ENCODE measurements at regions not wholly inside any gene's neighbourhood (a gene's known extent, or its start where the extent isn't known, plus 50 kb on each side); places are given as distances from the start of the nearest gene placed in this dataset.

- Mint-ChIP-seq H3K9me3 (no peaks in the 10 kb centered on the region), H3K27me3 (ENCODE audit: low read depth) (no peaks in the 10 kb centered on the region), H3K4me1 (ENCODE audit: low read depth) (peaks cover 5% of the 10 kb centered on the region), H3K4me3 (no peak overlapping the region), H3K36me3 (ENCODE audit: insufficient read depth) (no peaks in the 10 kb centered on the region)
- DNase-seq (no peak), ATAC-seq (no peak)
Measured at GRCh38 chr11:19661827-19662226, 50.8 kb upstream of the NAV2 start.

GRCh38 chr11:19660076-19660475 lies 52.6 kb upstream of the NAV2 start:
- Mint-ChIP-seq H3K27me3 (ENCODE audit: low read depth) (no peaks in the 10 kb centered on the region), H3K9me3 (no peaks in the 10 kb centered on the region), H3K4me3 (no peak overlapping the region), H3K4me1 (ENCODE audit: low read depth) (peaks cover 5% of the 10 kb centered on the region), H3K36me3 (ENCODE audit: insufficient read depth) (no peaks in the 10 kb centered on the region)
- ATAC-seq (peak; percentile 18 to 50), DNase-seq (no peak)

- Mint-ChIP-seq H3K27me3 (ENCODE audit: low read depth) (no peaks in the 10 kb centered on the region), H3K4me1 (ENCODE audit: low read depth) (peaks cover 5% of the 10 kb centered on the region), H3K9me3 (no peaks in the 10 kb centered on the region), H3K36me3 (ENCODE audit: insufficient read depth) (no peaks in the 10 kb centered on the region), H3K4me3 (no peak overlapping the region)
- DNase-seq (no peak), ATAC-seq (no peak)
Measured at GRCh38 chr11:19659529-19659928, 53.1 kb upstream of the NAV2 start.

- no peak for ATAC-seq
- no peak overlapping the region for H3K4me3 Mint-ChIP-seq
Measured at GRCh38 chr11:19658344-19658743, 54.3 kb upstream of the NAV2 start.

GRCh38 chr11:19656140-19656541 lies 56.5 kb upstream of the NAV2 start:
- Mint-ChIP-seq H3K36me3 (ENCODE audit: insufficient read depth) (no peaks in the 10 kb centered on the region), H3K4me3 (no peak overlapping the region), H3K27me3 (ENCODE audit: low read depth) (no peaks in the 10 kb centered on the region), H3K4me1 (ENCODE audit: low read depth) (peaks cover 5% of the 10 kb centered on the region), H3K9me3 (no peaks in the 10 kb centered on the region)
- ATAC-seq (no peak), DNase-seq (no peak)

More at GRCh38 chr11:19658344-19658743, 54.3 kb upstream of the NAV2 start:
- H3K4me1 Mint-ChIP-seq (ENCODE audit: low read depth), result peaks cover 5% of the 10 kb centered on the region
- no peak for DNase-seq
- H3K27me3 Mint-ChIP-seq (ENCODE audit: low read depth), result no peaks in the 10 kb centered on the region
- H3K9me3 Mint-ChIP-seq, result no peaks in the 10 kb centered on the region
- no peaks in the 10 kb centered on the region for H3K36me3 Mint-ChIP-seq (ENCODE audit: insufficient read depth)

GRCh38 chr11:19652623-19653375 lies 59.8 kb upstream of the NAV2 start:
- no peaks in the 10 kb centered on the region for H3K27me3 Mint-ChIP-seq (ENCODE audit: low read depth)
- H3K36me3 Mint-ChIP-seq (ENCODE audit: insufficient read depth), result no peaks in the 10 kb centered on the region
- no peaks in the 10 kb centered on the region for H3K9me3 Mint-ChIP-seq
- no peaks in the 10 kb centered on the region for H3K4me1 Mint-ChIP-seq (ENCODE audit: low read depth)
- no peak for DNase-seq
- no peak for ATAC-seq
- no peak overlapping the region for H3K4me3 Mint-ChIP-seq

- H3K4me1 Mint-ChIP-seq (ENCODE audit: low read depth), result no peaks in the 10 kb centered on the region
- no peaks in the 10 kb centered on the region for H3K36me3 Mint-ChIP-seq (ENCODE audit: insufficient read depth)
- no peak for ATAC-seq
- H3K9me3 Mint-ChIP-seq, result no peaks in the 10 kb centered on the region
- H3K4me3 Mint-ChIP-seq, result no peak overlapping the region
- H3K27me3 Mint-ChIP-seq (ENCODE audit: low read depth), result peaks cover under 1% of the 10 kb centered on the region
- DNase-seq, result no peak
Measured at GRCh38 chr11:19651653-19652052, 61.0 kb upstream of the NAV2 start.

- no peak overlapping the region for H3K4me3 Mint-ChIP-seq
- H3K4me1 Mint-ChIP-seq (ENCODE audit: low read depth), result no peaks in the 10 kb centered on the region
- DNase-seq, result no peak
- H3K27me3 Mint-ChIP-seq (ENCODE audit: low read depth), result peaks cover 6% of the 10 kb centered on the region
- no peaks in the 10 kb centered on the region for H3K9me3 Mint-ChIP-seq
- H3K36me3 Mint-ChIP-seq (ENCODE audit: insufficient read depth), result no peaks in the 10 kb centered on the region
- no peak for ATAC-seq
Measured at GRCh38 chr11:19651028-19651427, 61.6 kb upstream of the NAV2 start.

GRCh38 chr11:19650467-19650866 lies 62.2 kb upstream of the NAV2 start:
- Mint-ChIP-seq H3K36me3 (ENCODE audit: insufficient read depth) (no peaks in the 10 kb centered on the region), H3K27me3 (ENCODE audit: low read depth) (peaks cover 6% of the 10 kb centered on the region), H3K4me3 (no peak overlapping the region), H3K4me1 (ENCODE audit: low read depth) (no peaks in the 10 kb centered on the region), H3K9me3 (no peaks in the 10 kb centered on the region)
- ATAC-seq (no peak), DNase-seq (no peak)

GRCh38 chr11:19649751-19650150 lies 62.9 kb upstream of the NAV2 start:
- ATAC-seq, result no peak
- H3K4me3 Mint-ChIP-seq, result no peak overlapping the region
- no peaks in the 10 kb centered on the region for H3K4me1 Mint-ChIP-seq (ENCODE audit: low read depth)
- no peak for DNase-seq
- H3K27me3 Mint-ChIP-seq (ENCODE audit: low read depth), result peaks cover 6% of the 10 kb centered on the region
- H3K36me3 Mint-ChIP-seq (ENCODE audit: insufficient read depth), result no peaks in the 10 kb centered on the region
- H3K9me3 Mint-ChIP-seq, result no peaks in the 10 kb centered on the region

GRCh38 chr11:19648321-19648720 lies 64.3 kb upstream of the NAV2 start:
- Mint-ChIP-seq H3K27me3 (ENCODE audit: low read depth) (peaks cover 6% of the 10 kb centered on the region), H3K4me3 (no peak overlapping the region), H3K4me1 (ENCODE audit: low read depth) (no peaks in the 10 kb centered on the region), H3K36me3 (ENCODE audit: insufficient read depth) (no peaks in the 10 kb centered on the region), H3K9me3 (no peaks in the 10 kb centered on the region)
- ATAC-seq (no peak), DNase-seq (no peak)

GRCh38 chr11:19647816-19648215 lies 64.8 kb upstream of the NAV2 start:
- Mint-ChIP-seq H3K4me3 (no peak overlapping the region), H3K27me3 (ENCODE audit: low read depth) (peaks cover 6% of the 10 kb centered on the region), H3K9me3 (no peaks in the 10 kb centered on the region), H3K36me3 (ENCODE audit: insufficient read depth) (no peaks in the 10 kb centered on the region), H3K4me1 (ENCODE audit: low read depth) (no peaks in the 10 kb centered on the region)
- ATAC-seq, result no peak
- DNase-seq, result no peak

- ATAC-seq (no peak), DNase-seq (no peak)
- Mint-ChIP-seq H3K4me1 (ENCODE audit: low read depth) (no peaks in the 10 kb centered on the region), H3K27me3 (ENCODE audit: low read depth) (peaks cover 6% of the 10 kb centered on the region), H3K9me3 (no peaks in the 10 kb centered on the region), H3K36me3 (ENCODE audit: insufficient read depth) (no peaks in the 10 kb centered on the region), H3K4me3 (no peak overlapping the region)
Measured at GRCh38 chr11:19646921-19647320, 65.7 kb upstream of the NAV2 start.

- Mint-ChIP-seq H3K27me3 (ENCODE audit: low read depth) (peaks cover 6% of the 10 kb centered on the region), H3K9me3 (no peaks in the 10 kb centered on the region), H3K4me1 (ENCODE audit: low read depth) (no peaks in the 10 kb centered on the region), H3K4me3 (no peak overlapping the region), H3K36me3 (ENCODE audit: insufficient read depth) (no peaks in the 10 kb centered on the region)
- DNase-seq (no peak), ATAC-seq (no peak)
Measured at GRCh38 chr11:19646308-19646707, 66.3 kb upstream of the NAV2 start.

GRCh38 chr11:19644316-19644715 lies 68.3 kb upstream of the NAV2 start:
- Mint-ChIP-seq H3K4me1 (ENCODE audit: low read depth) (no peaks in the 10 kb centered on the region), H3K36me3 (ENCODE audit: insufficient read depth) (no peaks in the 10 kb centered on the region)

More at GRCh38 chr11:19644316-19644715, 68.3 kb upstream of the NAV2 start:
- Mint-ChIP-seq H3K9me3 (no peaks in the 10 kb centered on the region), H3K4me3 (no peak overlapping the region), H3K27me3 (ENCODE audit: low read depth) (peaks cover 6% of the 10 kb centered on the region)
- DNase-seq (no peak), ATAC-seq (no peak)
